ES-I3 (cell line): ENCODE measurements at regions not wholly inside any gene's neighbourhood (a gene's known extent, or its start where the extent isn't known, plus 50 kb on each side); places are given as distances from the start of the nearest gene placed in this dataset.
"Not testable (repeated sequence)": the region's sequence is repeated elsewhere in the genome, so short reads cannot be mapped to it uniquely, and the experiment has no call there.

Experiments used
- H3K36me3 ChIP-seq: 2 replicates; pipeline ENCODE4 v1.6.1; 2013; ENCODE audit warnings: mild to moderate bottlenecking, low read length, control low read depth, moderate library complexity; ENCODE audit not compliant: insufficient read depth
- H3K4me1 ChIP-seq: 2 replicates; pipeline ENCODE4 v1.6.1; 2013; ENCODE audit warnings: mild to moderate bottlenecking, control low read depth, low read length; ENCODE audit not compliant: insufficient read depth
- H3K9ac ChIP-seq: 2 replicates; pipeline ENCODE4 v1.6.1; 2013; ENCODE audit warnings: low read depth, mild to moderate bottlenecking, low read length, moderate library complexity
- H3K9me3 ChIP-seq: 2 replicates; pipeline ENCODE4 v1.6.1; 2013; ENCODE audit warnings: mild to moderate bottlenecking, low read length, moderate library complexity; ENCODE audit not compliant: control insufficient read depth, insufficient read depth

GRCh38 chr2:48183991-48184390 lies 130.5 kb upstream of the FOXN2 start:
- Histone ChIP-seq H3K9ac (no peak overlapping the region), H3K9me3 (no peaks in the 10 kb centered on the region), H3K4me1 (0 out of 2 replicates have a peak, but pooled peaks cover 9% of the 10 kb centered on the region), H3K36me3 (no peaks in the 10 kb centered on the region)

DNA sequence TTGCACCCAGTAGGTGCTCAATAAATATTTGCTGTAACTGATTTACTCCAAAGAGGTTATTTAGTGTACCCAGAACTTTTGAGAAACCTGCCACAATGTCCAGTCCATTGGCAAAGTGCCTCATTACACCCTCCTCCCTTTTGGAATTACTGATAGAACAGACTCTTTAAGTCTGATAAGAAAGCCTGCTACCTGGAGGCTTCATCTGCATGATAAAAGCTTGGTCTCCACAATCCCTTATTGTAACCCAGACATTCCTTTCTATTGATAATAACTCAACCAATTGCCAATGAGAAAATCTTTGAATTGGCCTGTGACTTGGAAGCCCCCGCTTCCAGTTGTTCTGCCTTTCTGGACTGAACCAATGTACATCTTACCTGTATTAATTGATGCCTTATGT lies 127.0 kb upstream of the FOXN2 start:
- no peaks in the 10 kb centered on the region for H3K36me3 ChIP-seq
- 0 out of 2 replicates have a peak, but pooled peaks cover 9% of the 10 kb centered on the region for H3K4me1 ChIP-seq
- no peaks in the 10 kb centered on the region for H3K9me3 ChIP-seq
- H3K9ac ChIP-seq, result no peak overlapping the region

DNA sequence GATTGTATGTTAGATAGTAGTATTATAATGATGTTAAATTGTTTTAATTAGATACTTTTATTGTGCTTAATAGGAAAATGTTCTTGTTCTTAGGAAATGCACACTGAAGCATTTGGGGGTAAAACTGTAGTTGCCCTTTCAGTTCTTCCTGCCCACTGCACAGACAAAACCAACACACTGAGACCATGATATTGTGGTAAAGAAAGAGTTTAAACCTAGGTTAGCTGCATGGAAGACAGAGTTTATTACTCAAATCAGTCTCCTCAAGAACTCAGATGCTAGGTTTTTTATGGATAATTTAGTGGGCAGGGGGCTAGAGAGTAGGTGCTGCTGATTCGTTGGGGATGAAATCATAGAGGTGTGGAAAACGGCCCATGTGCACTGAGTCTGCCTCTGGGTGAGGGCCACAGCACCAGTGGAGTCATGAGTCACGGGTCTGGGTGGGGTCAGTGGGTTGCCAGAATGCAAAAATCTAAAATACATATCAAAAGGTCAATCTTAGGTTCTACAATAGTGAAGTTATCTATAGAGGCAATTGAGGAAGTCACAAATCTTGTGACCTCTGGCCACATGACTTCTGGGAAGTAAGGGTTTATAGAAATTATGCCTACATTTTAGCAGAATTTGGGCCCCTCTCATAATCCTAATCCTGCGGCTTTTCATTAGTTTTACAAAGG lies 124.8 kb upstream of the FOXN2 start:
- 0 out of 2 replicates have a peak, but pooled peaks cover 9% of the 10 kb centered on the region for H3K4me1 ChIP-seq
- no peaks in the 10 kb centered on the region for H3K36me3 ChIP-seq
- no peak overlapping the region for H3K9ac ChIP-seq
- H3K9me3 ChIP-seq, result no peaks in the 10 kb centered on the region

DNA sequence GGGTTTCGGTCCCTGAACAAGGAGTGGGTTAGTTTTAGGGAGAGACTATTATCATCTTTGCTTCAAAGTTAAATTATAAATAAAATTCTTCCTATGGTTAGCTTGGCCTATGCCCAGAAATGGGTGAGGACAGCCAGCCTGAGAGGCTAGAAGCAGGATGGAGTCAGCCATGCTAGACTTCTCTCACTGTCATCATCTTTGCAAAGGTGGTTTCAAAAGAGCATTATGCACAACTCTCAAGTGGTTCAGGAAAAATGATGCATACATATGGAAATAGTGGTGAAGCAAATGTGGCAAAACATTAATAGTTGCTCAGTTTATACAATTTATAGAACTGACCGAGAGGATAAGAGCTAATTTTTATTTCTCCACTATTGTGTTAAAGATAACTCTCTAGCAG lies 124.3 kb upstream of the FOXN2 start:
- H3K4me1 ChIP-seq, result 0 out of 2 replicates have a peak, but pooled peaks cover 9% of the 10 kb centered on the region
- no peaks in the 10 kb centered on the region for H3K9me3 ChIP-seq
- no peak overlapping the region for H3K9ac ChIP-seq
- H3K36me3 ChIP-seq, result no peaks in the 10 kb centered on the region

GRCh38 chr2:48194641-48195040 lies 119.8 kb upstream of the FOXN2 start:
- no peak overlapping the region for H3K9ac ChIP-seq

DNA sequence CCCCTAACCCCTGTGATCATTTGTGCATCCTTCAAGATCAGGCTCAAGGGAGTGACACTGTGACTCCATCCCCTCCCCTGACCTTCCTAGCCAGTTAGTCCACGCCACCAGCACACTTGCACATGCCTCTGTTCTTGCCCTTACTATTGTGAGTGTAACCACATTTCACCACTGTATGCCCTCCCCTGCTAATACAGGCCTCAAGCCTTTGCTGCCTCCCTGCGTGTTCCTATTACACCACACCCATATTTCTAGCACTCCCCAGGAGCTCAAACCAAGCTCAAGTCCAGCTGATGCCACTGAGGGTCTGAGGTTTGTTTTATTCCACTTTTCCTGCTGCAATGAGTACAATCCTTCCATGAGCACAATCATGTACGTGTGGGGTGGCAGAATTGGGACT lies 119.3 kb upstream of the FOXN2 start:
- Histone ChIP-seq H3K36me3 (no peaks in the 10 kb centered on the region), H3K9ac (no peak overlapping the region), H3K9me3 (no peaks in the 10 kb centered on the region), H3K4me1 (peaks cover 19% of the 10 kb centered on the region)

More at GRCh38 chr2:48194641-48195040, 119.8 kb upstream of the FOXN2 start:
- Histone ChIP-seq H3K9me3 (no peaks in the 10 kb centered on the region), H3K4me1 (peaks cover 19% of the 10 kb centered on the region), H3K36me3 (no peaks in the 10 kb centered on the region)

GRCh38 chr2:48197618-48198017 lies 116.9 kb upstream of the FOXN2 start:
- Histone ChIP-seq H3K4me1 (peaks cover 23% of the 10 kb centered on the region), H3K9ac (no peak overlapping the region), H3K9me3 (no peaks in the 10 kb centered on the region; the same call in 1 of the 2 replicates), H3K36me3 (no peaks in the 10 kb centered on the region)

GRCh38 chr2:48198371-48198770 lies 116.1 kb upstream of the FOXN2 start:
- peaks cover 23% of the 10 kb centered on the region for H3K4me1 ChIP-seq
- H3K9me3 ChIP-seq, result no peaks in the 10 kb centered on the region; the same call in 1 of the 2 replicates
- no peak overlapping the region for H3K9ac ChIP-seq
- H3K36me3 ChIP-seq, result no peaks in the 10 kb centered on the region

DNA sequence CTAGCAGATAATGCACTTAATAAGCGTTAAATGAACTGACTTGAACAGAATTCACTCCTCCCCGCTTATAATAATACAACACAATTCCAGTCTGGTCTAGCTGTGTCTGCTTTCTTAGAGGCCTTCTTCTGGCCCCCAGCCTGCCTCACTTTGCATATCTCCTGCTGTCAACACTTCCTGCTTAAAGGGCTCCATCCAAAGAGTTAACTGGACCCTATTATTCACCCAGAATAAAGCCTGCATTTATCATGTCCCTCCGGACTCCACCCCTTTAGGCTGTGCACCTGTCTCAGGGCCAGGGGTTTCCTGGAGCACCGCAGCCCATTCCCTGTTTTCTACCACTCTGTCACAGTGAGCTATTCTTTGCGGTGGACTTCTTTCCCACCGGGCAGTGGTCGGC lies 115.4 kb upstream of the FOXN2 start:
- no peaks in the 10 kb centered on the region; the same call in 1 of the 2 replicates for H3K9me3 ChIP-seq
- no peak overlapping the region for H3K9ac ChIP-seq
- peaks cover 23% of the 10 kb centered on the region for H3K4me1 ChIP-seq
- H3K36me3 ChIP-seq, result no peaks in the 10 kb centered on the region

- peaks cover 23% of the 10 kb centered on the region for H3K4me1 ChIP-seq
- no peak overlapping the region for H3K9ac ChIP-seq
- H3K9me3 ChIP-seq, result no peaks in the 10 kb centered on the region; the same call in 1 of the 2 replicates
- H3K36me3 ChIP-seq, result no peaks in the 10 kb centered on the region
These were observed 113.7 kb upstream of the FOXN2 start for GRCh38 chr2:48200620-48201293.

DNA sequence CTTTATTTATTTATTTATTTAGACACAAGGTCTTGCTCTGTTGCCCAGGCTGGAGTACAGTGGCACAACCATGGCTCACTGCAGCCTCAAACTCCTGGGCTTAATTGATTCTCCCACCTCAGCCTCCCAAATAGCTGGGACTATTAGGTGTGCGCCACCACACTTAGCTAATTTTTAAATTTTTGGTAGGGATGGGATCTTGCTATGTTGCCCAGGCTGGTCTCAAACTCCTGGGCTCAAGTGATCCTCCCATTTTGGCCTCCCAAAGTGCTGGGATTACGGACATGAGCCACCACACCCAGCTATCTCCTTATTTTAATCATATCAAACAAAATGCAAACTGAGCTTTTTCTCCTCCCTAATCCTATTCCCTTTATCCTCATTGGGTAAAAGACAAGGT lies 113.0 kb upstream of the FOXN2 start:
- not testable (repeated sequence) for H3K9ac ChIP-seq, H3K36me3 ChIP-seq, H3K9me3 ChIP-seq
- H3K4me1 ChIP-seq, result peaks cover 18% of the 10 kb centered on the region

DNA sequence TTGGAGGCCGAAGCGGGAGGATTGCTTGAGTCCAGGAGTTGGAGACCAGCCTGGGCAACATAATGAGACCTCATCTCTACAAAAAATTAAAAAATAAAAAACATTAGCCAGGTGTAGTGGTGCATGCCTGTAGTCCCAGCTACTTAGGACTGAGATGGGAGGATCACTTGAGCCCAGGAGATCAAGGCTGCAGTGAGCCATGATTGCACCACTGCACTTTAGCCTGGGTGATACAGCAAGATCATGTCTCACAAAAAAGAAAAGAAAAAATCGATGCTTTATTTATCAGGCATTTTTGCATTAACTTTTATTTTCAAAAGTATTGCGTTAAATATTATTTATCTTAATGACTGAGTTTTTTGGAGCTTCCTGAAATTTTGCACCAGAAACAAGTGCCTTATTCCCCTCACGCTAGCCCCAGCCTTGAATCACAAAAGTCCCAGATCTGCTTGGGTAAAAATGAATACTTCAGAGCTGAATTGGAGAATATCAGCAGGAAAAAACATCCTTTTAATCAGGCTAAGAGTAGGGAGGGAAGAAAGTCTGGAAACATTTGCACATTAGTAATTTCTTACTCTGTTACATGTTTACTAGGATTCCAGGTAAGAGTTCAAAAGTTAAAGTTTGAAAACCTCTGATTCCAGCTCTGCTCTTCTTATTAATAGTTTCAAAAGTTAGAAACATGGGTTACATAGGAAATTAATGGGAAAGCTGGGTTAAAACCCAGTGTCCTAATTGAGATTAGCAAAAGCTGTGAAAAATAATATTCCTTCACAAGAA lies 111.4 kb upstream of the FOXN2 start:
- peaks cover 25% of the 10 kb centered on the region for H3K4me1 ChIP-seq
- H3K36me3 ChIP-seq, result no peaks in the 10 kb centered on the region
- no peak overlapping the region for H3K9ac ChIP-seq
- H3K9me3 ChIP-seq, result no peaks in the 10 kb centered on the region; the same call in 1 of the 2 replicates

DNA sequence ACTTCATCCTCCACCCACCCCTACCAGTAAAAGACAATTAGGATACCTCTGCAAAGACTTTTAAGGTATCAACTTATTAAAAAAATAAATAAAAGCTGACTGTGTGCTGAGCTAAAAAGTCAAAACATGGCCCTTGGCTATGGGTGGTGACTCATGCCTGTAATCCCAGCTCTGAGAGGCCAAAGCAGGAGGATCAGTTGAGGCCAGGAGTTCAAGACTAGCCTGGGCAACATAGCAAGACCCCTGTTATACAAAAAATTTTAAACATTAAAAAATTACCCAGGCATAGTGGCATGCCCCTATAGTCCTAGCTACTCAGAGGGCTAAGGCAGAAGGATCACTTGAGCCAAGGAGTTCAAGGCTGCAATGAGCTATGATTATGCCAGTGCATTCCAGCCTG lies 110.8 kb upstream of the FOXN2 start:
- H3K9ac ChIP-seq, result no peak overlapping the region
- H3K36me3 ChIP-seq, result no peaks in the 10 kb centered on the region
- no peaks in the 10 kb centered on the region; the same call in 1 of the 2 replicates for H3K9me3 ChIP-seq
- peaks cover 26% of the 10 kb centered on the region for H3K4me1 ChIP-seq

DNA sequence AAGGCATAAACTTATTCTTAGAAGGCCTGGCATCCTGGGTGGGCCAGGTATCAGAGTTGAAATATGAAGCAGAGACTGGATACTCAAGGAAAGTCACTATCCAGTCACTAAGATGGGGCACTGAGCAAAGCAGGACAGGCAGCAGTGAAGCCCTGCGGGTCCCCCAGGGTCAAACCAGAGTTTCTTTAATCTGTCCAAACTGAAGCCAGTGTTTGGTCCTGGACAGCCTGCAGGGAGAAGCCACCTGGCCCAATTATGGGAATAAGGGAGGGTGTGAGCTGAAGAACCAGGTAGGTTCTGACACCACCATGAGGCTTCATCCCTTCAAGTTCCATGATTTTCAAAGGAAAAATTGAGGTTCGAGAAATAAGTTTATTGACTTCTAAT lies 109.7 kb upstream of the FOXN2 start:
- H3K4me1 ChIP-seq, result peaks cover 29% of the 10 kb centered on the region
- no peaks in the 10 kb centered on the region; the same call in 1 of the 2 replicates for H3K9me3 ChIP-seq
- H3K9ac ChIP-seq, result no peak overlapping the region
- H3K36me3 ChIP-seq, result no peaks in the 10 kb centered on the region
